HEK293 (cell line): ENCODE measurements at regions not wholly inside any gene's neighbourhood (a gene's known extent, or its start where the extent isn't known, plus 50 kb on each side); places are given as distances from the start of the nearest gene placed in this dataset.

Source experiments
- CTCF ChIA-PET: fragments of 350-600 bp; formaldehyde crosslinking; extraction: SDS; loops from one replicate; lab custom pipeline; 2021; ENCODE audit warnings: antibody characterized with exemption; lab: Yijun Ruan, JAX
- POLR2A ChIA-PET: fragments of 300-600 bp; formaldehyde crosslinking; extraction: SDS; loops from one replicate; lab custom pipeline; 2020; ENCODE audit warnings: antibody characterized with exemption, inconsistent platforms; lab: Yijun Ruan, JAX
- H3K27ac ChIP-seq: fragments of 200-500 bp; sonication (Bioruptor generic); 2 replicates; pipeline ENCODE4 v1.5.1; 2014; ENCODE audit warnings: low read depth, low read length, control low read depth, inconsistent platforms; ENCODE audit errors: extremely low read depth
- H3K36me3 ChIP-seq, 2 experiments: fragments of 200-500 bp in 1 of 2; sonication (Bioruptor generic) in 1 of 2; 1 replicate in 1 of 2; 2 replicates in 1 of 2; pipeline ENCODE4 v1.5.1; 2014 to 2017; ENCODE audit warnings: inconsistent platforms in 2 of 2, low read length in 2 of 2; ENCODE audit not compliant: control insufficient read depth in 2 of 2, insufficient read depth in 1 of 2
- H3K4me1 ChIP-seq: fragments of 200-500 bp; sonication (Bioruptor generic); 2 replicates; pipeline ENCODE4 v1.5.1; 2014; ENCODE audit warnings: mild to moderate bottlenecking, low read length, inconsistent platforms; ENCODE audit not compliant: control insufficient read depth, insufficient read depth
- H3K4me3 ChIP-seq: 2 replicates; pipeline ENCODE4 v1.5.1; 2011; ENCODE audit warnings: low read depth, mild to moderate bottlenecking, control low read depth, low read length, moderate library complexity
- H3K9me3 ChIP-seq: fragments of 200-500 bp; sonication (Bioruptor generic); 2 replicates; pipeline ENCODE4 v1.5.1; 2014; ENCODE audit warnings: low read depth, low read length, inconsistent platforms; ENCODE audit not compliant: control insufficient read depth, insufficient read depth
- GFI1B ChIP-seq: fragments of 450-650 bp; formaldehyde crosslinking; IDR thresholded peaks from 2 replicates; pipeline ENCODE4 v1.5.1; 2016; ENCODE audit warnings: missing biosample characterization, missing genetic modification characterization
- GLIS2 ChIP-seq: fragments of 450-650 bp; formaldehyde crosslinking; IDR thresholded peaks from 2 replicates; pipeline ENCODE4 v1.5.1; 2016; ENCODE audit warnings: missing biosample characterization, missing genetic modification characterization
- KLF7 ChIP-seq: fragments of 450-650 bp; formaldehyde crosslinking; IDR thresholded peaks from 2 replicates; pipeline ENCODE4 v1.5.1; 2016; ENCODE audit warnings: missing biosample characterization, missing genetic modification characterization, borderline replicate concordance
- KLF8 ChIP-seq: fragments of 450-650 bp; formaldehyde crosslinking; IDR thresholded peaks from 2 replicates; pipeline ENCODE4 v1.5.1; 2016; ENCODE audit warnings: missing biosample characterization, missing genetic modification characterization
- MEIS1 ChIP-seq: sonication (generic); formaldehyde crosslinking; IDR thresholded peaks from 2 replicates; pipeline ENCODE4 v1.8.1; 2022; ENCODE audit warnings: missing genetic modification reagents, mild to moderate bottlenecking, borderline replicate concordance
- SCRT2 ChIP-seq: fragments of 450-650 bp; formaldehyde crosslinking; IDR thresholded peaks from 2 replicates; pipeline ENCODE4 v1.5.1; 2016; ENCODE audit warnings: missing biosample characterization, missing genetic modification characterization
- TCF7L2 ChIP-seq: IDR thresholded peaks from 2 replicates; pipeline ENCODE4 v1.6.1; 2011; ENCODE audit warnings: low read depth, mild to moderate bottlenecking, inconsistent platforms, low read length, moderate library complexity, borderline replicate concordance
- TRIM28 ChIP-seq: IDR thresholded peaks from 2 replicates; pipeline ENCODE4 v1.6.1; 2011; ENCODE audit warnings: low read length, control low read depth, borderline replicate concordance
- YY1 ChIP-seq: fragments of 450-650 bp; formaldehyde crosslinking; IDR thresholded peaks from 2 replicates; pipeline ENCODE4 v1.5.1; 2018; ENCODE audit warnings: missing biosample characterization, missing genetic modification characterization
- ZBTB48 ChIP-seq: fragments of 450-650 bp; formaldehyde crosslinking; IDR thresholded peaks from 2 replicates; pipeline ENCODE4 v1.5.1; 2016; ENCODE audit warnings: missing biosample characterization, missing genetic modification characterization
- ZFP41 ChIP-seq: fragments of 450-650 bp; formaldehyde crosslinking; IDR thresholded peaks from 2 replicates; pipeline ENCODE4 v1.5.1; 2016; ENCODE audit warnings: missing biosample characterization, missing genetic modification characterization, borderline replicate concordance
- ZNF112 ChIP-seq: fragments of 450-650 bp; formaldehyde crosslinking; IDR thresholded peaks from 2 replicates; pipeline ENCODE4 v1.5.0; 2017; ENCODE audit warnings: missing biosample characterization, missing genetic modification characterization
- ZNF114 ChIP-seq: fragments of 450-650 bp; formaldehyde crosslinking; IDR thresholded peaks from 2 replicates; pipeline ENCODE4 v1.5.0; 2017; ENCODE audit warnings: missing biosample characterization, missing genetic modification characterization
- ZNF16 ChIP-seq: fragments of 450-650 bp; formaldehyde crosslinking; IDR thresholded peaks from 2 replicates; pipeline ENCODE4 v1.5.1; 2016; ENCODE audit warnings: low read depth, missing biosample characterization, missing genetic modification characterization
- ZNF221 ChIP-seq: fragments of 450-650 bp; formaldehyde crosslinking; IDR thresholded peaks from 2 replicates; pipeline ENCODE4 v1.5.1; 2017; ENCODE audit warnings: missing biosample characterization, missing genetic modification characterization, borderline replicate concordance
- ZNF239 ChIP-seq: fragments of 450-650 bp; formaldehyde crosslinking; IDR thresholded peaks from 2 replicates; pipeline ENCODE4 v1.5.1; 2016; ENCODE audit warnings: missing biosample characterization, missing genetic modification characterization
- ZNF335 ChIP-seq: fragments of 450-650 bp; formaldehyde crosslinking; conservative IDR thresholded peaks from 2 replicates; pipeline ENCODE4 v1.5.1; 2016; ENCODE audit warnings: missing biosample characterization, missing genetic modification characterization
- ZNF350 ChIP-seq: fragments of 450-650 bp; formaldehyde crosslinking; IDR thresholded peaks from 2 replicates; pipeline ENCODE4 v1.5.0; 2017; ENCODE audit warnings: missing biosample characterization, mild to moderate bottlenecking, missing genetic modification characterization
- ZNF391 ChIP-seq: fragments of 450-650 bp; formaldehyde crosslinking; IDR thresholded peaks from 2 replicates; pipeline ENCODE4 v1.5.1; 2016; ENCODE audit warnings: low read depth, missing biosample characterization, missing genetic modification characterization, borderline replicate concordance
- ZNF473 ChIP-seq: fragments of 450-650 bp; formaldehyde crosslinking; IDR thresholded peaks from 2 replicates; pipeline ENCODE4 v1.5.1; 2017; ENCODE audit warnings: missing biosample characterization, missing genetic modification characterization
- ZNF558 ChIP-seq: fragments of 450-650 bp; formaldehyde crosslinking; IDR thresholded peaks from 2 replicates; pipeline ENCODE4 v1.5.1; 2016; ENCODE audit warnings: missing biosample characterization, missing genetic modification characterization
- ZNF830 ChIP-seq: fragments of 450-650 bp; IDR thresholded peaks from 2 replicates; pipeline ENCODE4 v1.5.0; 2018; ENCODE audit warnings: missing biosample characterization, missing genetic modification characterization, low read depth, mild to moderate bottlenecking, moderate library complexity
- ZNF837 ChIP-seq: fragments of 450-650 bp; formaldehyde crosslinking; IDR thresholded peaks from 2 replicates; pipeline ENCODE4 v1.5.1; 2016; ENCODE audit warnings: missing biosample characterization, missing genetic modification characterization
- ZSCAN16 ChIP-seq: fragments of 450-650 bp; formaldehyde crosslinking; IDR thresholded peaks from 2 replicates; pipeline ENCODE4 v1.5.1; 2016; ENCODE audit warnings: missing biosample characterization, missing genetic modification characterization
- ZSCAN23 ChIP-seq: fragments of 450-650 bp; formaldehyde crosslinking; IDR thresholded peaks from 2 replicates; pipeline ENCODE4 v1.5.1; 2016; ENCODE audit warnings: missing biosample characterization, missing genetic modification characterization
- TF ChIP-seq, protein P1 (sequence below): fragments of 450-650 bp; formaldehyde crosslinking; IDR thresholded peaks from 2 replicates; pipeline ENCODE4 v1.5.1; 2016; ENCODE audit warnings: missing biosample characterization, missing genetic modification characterization, low read depth
- TF ChIP-seq, protein P2 (sequence below): fragments of 450-650 bp; formaldehyde crosslinking; IDR thresholded peaks from 2 replicates; pipeline ENCODE4 v1.5.1; 2017; ENCODE audit warnings: missing biosample characterization, missing genetic modification characterization
- TF ChIP-seq, protein P3 (sequence below): fragments of 450-650 bp; formaldehyde crosslinking; IDR thresholded peaks from 2 replicates; pipeline ENCODE4 v1.5.1; 2016; ENCODE audit warnings: missing biosample characterization, missing genetic modification characterization
- TF ChIP-seq, protein P4 (sequence below): fragments of 450-650 bp; formaldehyde crosslinking; IDR thresholded peaks from 2 replicates; pipeline ENCODE4 v1.5.1; 2017; ENCODE audit warnings: missing biosample characterization, missing genetic modification characterization
- TF ChIP-seq, protein P5 (sequence below): fragments of 450-650 bp; formaldehyde crosslinking; IDR thresholded peaks from 2 replicates; pipeline ENCODE4 v1.5.1; 2017; ENCODE audit warnings: missing biosample characterization, missing genetic modification characterization

DNA sequence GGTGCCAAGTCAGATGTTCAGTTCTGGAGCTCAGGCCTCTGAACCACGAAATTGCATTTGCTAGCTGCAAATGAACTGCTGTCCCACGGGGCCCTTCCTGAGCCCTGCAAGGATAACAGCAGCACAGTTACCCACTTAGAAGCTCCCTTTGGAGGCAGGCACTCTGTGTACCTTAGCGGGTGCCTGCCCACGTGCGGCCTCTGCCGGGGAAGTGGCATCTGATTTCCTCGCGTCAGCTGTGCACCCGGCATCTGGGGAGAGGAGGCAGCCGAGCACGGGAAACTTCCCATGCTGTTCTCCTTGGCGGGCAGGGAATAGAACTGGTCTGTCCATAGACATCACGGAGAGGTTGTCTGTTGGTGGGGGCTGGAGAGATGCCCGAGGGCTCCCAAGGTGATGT, 148.0 kb upstream of the C1orf174 start (continued):
- TF ChIP-seq, protein P1, sequence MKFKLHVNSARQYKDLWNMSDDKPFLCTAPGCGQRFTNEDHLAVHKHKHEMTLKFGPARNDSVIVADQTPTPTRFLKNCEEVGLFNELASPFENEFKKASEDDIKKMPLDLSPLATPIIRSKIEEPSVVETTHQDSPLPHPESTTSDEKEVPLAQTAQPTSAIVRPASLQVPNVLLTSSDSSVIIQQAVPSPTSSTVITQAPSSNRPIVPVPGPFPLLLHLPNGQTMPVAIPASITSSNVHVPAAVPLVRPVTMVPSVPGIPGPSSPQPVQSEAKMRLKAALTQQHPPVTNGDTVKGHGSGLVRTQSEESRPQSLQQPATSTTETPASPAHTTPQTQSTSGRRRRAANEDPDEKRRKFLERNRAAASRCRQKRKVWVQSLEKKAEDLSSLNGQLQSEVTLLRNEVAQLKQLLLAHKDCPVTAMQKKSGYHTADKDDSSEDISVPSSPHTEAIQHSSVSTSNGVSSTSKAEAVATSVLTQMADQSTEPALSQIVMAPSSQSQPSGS (tag by site-specific recombination): no peak
- no peak for TF ChIP-seq GLIS2 (tag by site-specific recombination)
- no peak for TF ChIP-seq ZFP41 (tag by site-specific recombination)
- TF ChIP-seq ZNF473: no peak
- TF ChIP-seq, protein P2, sequence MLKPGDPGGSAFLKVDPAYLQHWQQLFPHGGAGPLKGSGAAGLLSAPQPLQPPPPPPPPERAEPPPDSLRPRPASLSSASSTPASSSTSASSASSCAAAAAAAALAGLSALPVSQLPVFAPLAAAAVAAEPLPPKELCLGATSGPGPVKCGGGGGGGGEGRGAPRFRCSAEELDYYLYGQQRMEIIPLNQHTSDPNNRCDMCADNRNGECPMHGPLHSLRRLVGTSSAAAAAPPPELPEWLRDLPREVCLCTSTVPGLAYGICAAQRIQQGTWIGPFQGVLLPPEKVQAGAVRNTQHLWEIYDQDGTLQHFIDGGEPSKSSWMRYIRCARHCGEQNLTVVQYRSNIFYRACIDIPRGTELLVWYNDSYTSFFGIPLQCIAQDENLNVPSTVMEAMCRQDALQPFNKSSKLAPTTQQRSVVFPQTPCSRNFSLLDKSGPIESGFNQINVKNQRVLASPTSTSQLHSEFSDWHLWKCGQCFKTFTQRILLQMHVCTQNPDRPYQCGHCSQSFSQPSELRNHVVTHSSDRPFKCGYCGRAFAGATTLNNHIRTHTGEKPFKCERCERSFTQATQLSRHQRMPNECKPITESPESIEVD (tag by site-specific recombination): no peak
- TF ChIP-seq ZNF221 (tag by site-specific recombination): no peak
- TF ChIP-seq KLF8 (tag by site-specific recombination): no peak
- TF ChIP-seq ZNF837: no peak
- no peak for TF ChIP-seq GFI1B (tag by site-specific recombination)
- no peak for TF ChIP-seq ZNF558
- TF ChIP-seq ZNF391 (tag by site-specific recombination): no peak

DNA sequence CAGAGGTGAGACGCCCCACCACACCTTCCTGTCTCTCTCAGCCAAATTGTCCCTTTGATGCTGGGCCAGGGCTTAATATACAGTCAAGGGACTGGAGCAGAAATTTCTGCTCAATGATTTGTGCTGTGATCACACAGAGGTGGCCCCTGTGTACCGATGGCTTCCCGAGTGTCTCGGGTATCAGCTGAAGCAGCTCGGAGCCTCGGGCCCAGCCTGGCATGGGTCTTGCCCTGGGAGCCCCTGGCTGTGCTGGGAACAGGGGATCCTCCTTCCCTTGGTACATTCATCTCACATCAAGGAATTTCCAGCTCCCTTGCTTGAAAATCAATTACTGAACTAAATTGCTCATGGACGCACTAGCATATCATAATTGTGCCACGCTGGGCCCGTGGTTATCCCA, 148.8 kb upstream of the C1orf174 start:
- CTCF ChIA-PET: no interaction called here
- Histone ChIP-seq H3K4me3 (no peak overlapping the region), H3K4me1 (no peaks in the 10 kb centered on the region), H3K9me3 (no peaks in the 10 kb centered on the region), H3K27ac (no peak overlapping the region), H3K36me3 (no peaks in the 10 kb centered on the region)
- POLR2A ChIA-PET: no interaction called here
- TF ChIP-seq ZNF114 (no peak), ZNF112 (no peak), ZNF221 (tag by site-specific recombination) (no peak), ZBTB48 (tag by site-specific recombination) (no peak)
- TF ChIP-seq, protein P3, sequence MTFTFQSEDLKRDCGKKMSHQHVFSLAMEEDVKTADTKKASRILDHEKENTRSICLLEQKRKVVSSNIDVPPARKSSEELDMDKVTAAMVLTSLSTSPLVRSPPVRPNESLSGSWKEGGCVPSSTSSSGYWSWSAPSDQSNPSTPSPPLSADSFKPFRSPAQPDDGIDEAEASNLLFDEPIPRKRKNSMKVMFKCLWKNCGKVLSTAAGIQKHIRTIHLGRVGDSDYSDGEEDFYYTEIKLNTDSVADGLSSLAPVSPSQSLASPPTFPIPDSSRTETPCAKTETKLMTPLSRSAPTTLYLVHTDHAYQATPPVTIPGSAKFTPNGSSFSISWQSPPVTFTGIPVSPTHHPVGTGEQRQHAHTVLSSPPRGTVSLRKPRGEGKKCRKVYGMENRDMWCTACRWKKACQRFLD: no peak

DNA sequence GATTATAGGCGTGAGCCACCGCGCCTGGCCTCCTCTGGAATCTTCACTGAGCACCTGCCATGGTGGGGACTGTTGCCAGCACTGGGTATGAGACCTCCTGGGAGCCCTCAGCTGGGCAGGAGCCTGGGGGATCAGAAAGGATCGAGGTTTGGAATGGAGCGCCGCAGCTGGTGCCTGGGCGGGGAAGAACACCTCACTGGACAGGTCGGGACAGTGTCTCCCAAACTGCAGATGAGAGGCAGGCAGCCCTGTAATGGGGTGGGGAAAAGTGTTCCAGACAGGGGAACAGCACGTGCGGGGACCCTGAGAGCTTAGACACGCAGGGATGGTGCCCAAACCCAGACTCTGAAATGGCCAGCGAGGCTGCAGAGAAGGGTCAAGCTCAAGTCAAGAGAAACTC, 150.9 kb upstream of the C1orf174 start:
- Histone ChIP-seq H3K4me1 (no peaks in the 10 kb centered on the region), H3K4me3 (no peak overlapping the region), H3K27ac (no peak overlapping the region), H3K36me3 (no peaks in the 10 kb centered on the region), H3K9me3 (no peaks in the 10 kb centered on the region)
- POLR2A ChIA-PET: no interaction called here
- CTCF ChIA-PET: no interaction called here
- TF ChIP-seq TCF7L2: no peak
- TF ChIP-seq ZNF830: no peak
- TF ChIP-seq ZNF350: no peak
- TF ChIP-seq ZNF16 (tag by site-specific recombination): no peak
- TF ChIP-seq ZSCAN23 (tag by site-specific recombination): no peak
- no peak for TF ChIP-seq TRIM28
- no peak for TF ChIP-seq MEIS1 (CRISPR knock-in tag)
- TF ChIP-seq ZNF335: no peak
- no peak for TF ChIP-seq KLF7
- TF ChIP-seq, protein P4, sequence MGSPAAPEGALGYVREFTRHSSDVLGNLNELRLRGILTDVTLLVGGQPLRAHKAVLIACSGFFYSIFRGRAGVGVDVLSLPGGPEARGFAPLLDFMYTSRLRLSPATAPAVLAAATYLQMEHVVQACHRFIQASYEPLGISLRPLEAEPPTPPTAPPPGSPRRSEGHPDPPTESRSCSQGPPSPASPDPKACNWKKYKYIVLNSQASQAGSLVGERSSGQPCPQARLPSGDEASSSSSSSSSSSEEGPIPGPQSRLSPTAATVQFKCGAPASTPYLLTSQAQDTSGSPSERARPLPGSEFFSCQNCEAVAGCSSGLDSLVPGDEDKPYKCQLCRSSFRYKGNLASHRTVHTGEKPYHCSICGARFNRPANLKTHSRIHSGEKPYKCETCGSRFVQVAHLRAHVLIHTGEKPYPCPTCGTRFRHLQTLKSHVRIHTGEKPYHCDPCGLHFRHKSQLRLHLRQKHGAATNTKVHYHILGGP: no peak
- no peak for TF ChIP-seq ZSCAN16 (tag by site-specific recombination)
- TF ChIP-seq, protein P5, sequence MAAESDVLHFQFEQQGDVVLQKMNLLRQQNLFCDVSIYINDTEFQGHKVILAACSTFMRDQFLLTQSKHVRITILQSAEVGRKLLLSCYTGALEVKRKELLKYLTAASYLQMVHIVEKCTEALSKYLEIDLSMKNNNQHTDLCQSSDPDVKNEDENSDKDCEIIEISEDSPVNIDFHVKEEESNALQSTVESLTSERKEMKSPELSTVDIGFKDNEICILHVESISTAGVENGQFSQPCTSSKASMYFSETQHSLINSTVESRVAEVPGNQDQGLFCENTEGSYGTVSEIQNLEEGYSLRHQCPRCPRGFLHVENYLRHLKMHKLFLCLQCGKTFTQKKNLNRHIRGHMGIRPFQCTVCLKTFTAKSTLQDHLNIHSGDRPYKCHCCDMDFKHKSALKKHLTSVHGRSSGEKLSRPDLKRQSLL: no peak
- no peak for TF ChIP-seq ZNF239
- no peak for TF ChIP-seq YY1 (tag by site-specific recombination)
- no peak for TF ChIP-seq SCRT2
